GM10266 (cell line): ENCODE measurements at regions not wholly inside any gene's neighbourhood (a gene's known extent, or its start where the extent isn't known, plus 50 kb on each side); places are given as distances from the start of the nearest gene placed in this dataset.

Experiments
- DNase-seq: peaks from one replicate; pipeline ENCODE4 v3.0.0; 2012; ENCODE audit errors: extremely low spot score
- TF ChIP-seq, protein P1 (sequence below): IDR thresholded peaks from 2 replicates; pipeline ENCODE4 v1.5.1; 2012; ENCODE audit warnings: mild to moderate bottlenecking, low read depth; ENCODE audit not compliant: control insufficient read depth, insufficient read depth; ENCODE audit errors: missing control alignments

GRCh38 chr21:41636636-41637630 is 129.0 kb upstream of the TMPRSS2 start:
- no peak for DNase-seq
- TF ChIP-seq, protein P1, sequence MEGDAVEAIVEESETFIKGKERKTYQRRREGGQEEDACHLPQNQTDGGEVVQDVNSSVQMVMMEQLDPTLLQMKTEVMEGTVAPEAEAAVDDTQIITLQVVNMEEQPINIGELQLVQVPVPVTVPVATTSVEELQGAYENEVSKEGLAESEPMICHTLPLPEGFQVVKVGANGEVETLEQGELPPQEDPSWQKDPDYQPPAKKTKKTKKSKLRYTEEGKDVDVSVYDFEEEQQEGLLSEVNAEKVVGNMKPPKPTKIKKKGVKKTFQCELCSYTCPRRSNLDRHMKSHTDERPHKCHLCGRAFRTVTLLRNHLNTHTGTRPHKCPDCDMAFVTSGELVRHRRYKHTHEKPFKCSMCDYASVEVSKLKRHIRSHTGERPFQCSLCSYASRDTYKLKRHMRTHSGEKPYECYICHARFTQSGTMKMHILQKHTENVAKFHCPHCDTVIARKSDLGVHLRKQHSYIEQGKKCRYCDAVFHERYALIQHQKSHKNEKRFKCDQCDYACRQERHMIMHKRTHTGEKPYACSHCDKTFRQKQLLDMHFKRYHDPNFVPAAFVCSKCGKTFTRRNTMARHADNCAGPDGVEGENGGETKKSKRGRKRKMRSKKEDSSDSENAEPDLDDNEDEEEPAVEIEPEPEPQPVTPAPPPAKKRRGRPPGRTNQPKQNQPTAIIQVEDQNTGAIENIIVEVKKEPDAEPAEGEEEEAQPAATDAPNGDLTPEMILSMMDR, result no peak

GRCh38 chr21:41635874-41636273 is 127.9 kb upstream of the TMPRSS2 start:
- TF ChIP-seq, protein P1, result no peak

DNA sequence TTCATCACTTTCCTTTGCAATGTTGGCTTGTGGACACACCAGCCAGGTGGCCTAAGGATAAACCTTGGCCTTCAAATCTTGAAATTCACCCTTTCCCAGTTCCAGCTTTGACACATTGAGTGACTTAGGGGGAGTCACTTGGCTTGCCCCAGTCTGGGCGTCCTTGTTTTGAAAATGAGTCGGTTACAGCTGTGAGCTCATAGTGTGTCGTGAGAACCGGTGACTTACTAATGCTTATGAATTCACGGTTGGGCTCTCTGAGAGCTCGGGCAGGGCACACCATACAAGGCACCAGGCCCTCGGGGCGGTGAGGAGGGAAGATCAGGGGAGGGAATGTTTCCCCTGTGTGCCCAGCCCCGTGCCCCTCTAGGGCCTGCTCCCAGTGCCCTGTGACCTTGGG is 126.9 kb upstream of the TMPRSS2 start:
- DNase-seq, result no peak
- TF ChIP-seq, protein P1, result no peak

More at GRCh38 chr21:41635874-41636273, 127.9 kb upstream of the TMPRSS2 start:
- no peak for DNase-seq

DNA sequence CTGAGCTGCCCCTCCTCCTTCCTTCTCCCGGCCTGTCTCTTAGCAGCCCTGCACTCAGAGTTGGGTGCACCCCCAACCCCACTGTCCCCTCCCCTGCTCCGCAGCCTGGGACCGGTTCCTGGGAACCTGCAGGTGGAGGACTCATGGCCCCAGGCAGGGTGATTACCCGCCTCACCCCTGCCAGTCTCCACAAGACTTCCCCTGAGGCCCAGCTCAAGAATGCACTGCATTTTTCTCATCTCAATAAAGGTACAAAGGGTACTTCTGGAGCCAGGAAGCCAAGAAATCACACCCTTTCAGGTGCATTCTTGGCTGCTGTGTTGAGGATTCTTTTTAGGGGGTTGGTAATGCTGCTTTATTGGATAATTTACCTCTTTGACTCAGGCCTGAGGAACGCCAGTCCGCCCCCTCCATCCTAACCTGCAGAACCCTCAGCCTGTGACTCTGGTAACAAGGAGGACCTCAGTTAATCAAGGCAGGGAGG is 126.3 kb upstream of the TMPRSS2 start:
- DNase-seq, result no peak
- TF ChIP-seq, protein P1, result no peak

GRCh38 chr21:41633627-41634026 is 125.7 kb upstream of the TMPRSS2 start:
- DNase-seq, result no peak
- TF ChIP-seq, protein P1, result no peak

- TF ChIP-seq, protein P1, result no peak
- DNase-seq, result no peak
These were observed 125.0 kb upstream of the TMPRSS2 start for GRCh38 chr21:41632748-41633475.
